Omental fat pad (tissue), 3 donors: ENCODE measurements at regions not wholly inside any gene's neighbourhood (a gene's known extent, or its start where the extent isn't known, plus 50 kb on each side); places are given as distances from the start of the nearest gene placed in this dataset.

ENCODE experiments used
- ATAC-seq: fragments of 150-250 bp; one replicate; pipeline ENCODE4 v1.9.1; 2016; ENCODE audit warnings: mild to moderate bottlenecking, moderate library complexity; ENCODE audit not compliant: low FRiP score
- DNase-seq: peaks from one replicate; pipeline ENCODE4 v3.0.0-alpha.2; 2019; ENCODE audit warnings: low spot score
- CTCF ChIP-seq, 3 donors: fragments of 450-650 bp; IDR thresholded peaks; one replicate each; pipeline ENCODE4 v1.5.1; 2016 to 2017; ENCODE audit warnings: antibody characterized with exemption in 3 of 3, mild to moderate bottlenecking in 3 of 3, moderate library complexity in 2 of 3

- no peak for TF ChIP-seq CTCF (IDR thresholded peaks at IDR 0.05)
- no peak for ATAC-seq
These were observed 631.9 kb downstream of the PLPP3 start for GRCh38 chr1:55947446-55947845.

GRCh38 chr1:55943721-55944435, 635.5 kb downstream of the PLPP3 start:
- no peak for ATAC-seq
- DNase-seq = no peak
- TF ChIP-seq CTCF (IDR thresholded peaks at IDR 0.05) = no peak

More at GRCh38 chr1:55947446-55947845, 631.9 kb downstream of the PLPP3 start:
- no peak for DNase-seq

GRCh38 chr1:55943012-55943411, 636.4 kb downstream of the PLPP3 start:
- ATAC-seq (no peak), DNase-seq (no peak)
- no peak for TF ChIP-seq CTCF (IDR thresholded peaks at IDR 0.05)

- no peak for TF ChIP-seq CTCF (IDR thresholded peaks at IDR 0.05)
- ATAC-seq (no peak), DNase-seq (no peak)
These were observed 639.5 kb downstream of the PLPP3 start for GRCh38 chr1:55939866-55940265.

- TF ChIP-seq CTCF (IDR thresholded peaks at IDR 0.05) = no peak
- ATAC-seq = no peak
- no peak for DNase-seq
These were observed 640.5 kb downstream of the PLPP3 start for GRCh38 chr1:55938861-55939260.

- no peak for TF ChIP-seq CTCF (IDR thresholded peaks at IDR 0.05)
- ATAC-seq (no peak), DNase-seq (no peak)
These were observed 641.0 kb downstream of the PLPP3 start for GRCh38 chr1:55938376-55938850.

- no peak for DNase-seq
- TF ChIP-seq CTCF (IDR thresholded peaks at IDR 0.05) = no peak
- ATAC-seq = no peak
These were observed 641.5 kb downstream of the PLPP3 start for GRCh38 chr1:55937840-55938375.
